ENCODE measurements at regions not wholly inside any gene's neighbourhood (a gene's known extent, or its start where the extent isn't known, plus 50 kb on each side); places are given as distances from the start of the nearest gene placed in this dataset.
A peak's percentile ranks its signal among the peaks of the same experiment; 100 is the strongest.

- intact Hi-C loops (cut with micrococcal nuclease) = loop anchor here (2.0 kb wide), 1 partner anchor 49 kb away; no protein-coding TSS in a partner anchor
- CTCF ChIA-PET = no interaction called here
- ATAC-seq = no peak
These were observed 583.6 kb upstream of the PCDH10 start for GRCh38 chr4:132565542-132565941.

GRCh38 chr4:132572210-132572609 is 576.9 kb upstream of the PCDH10 start:
- no peak overlapping the region for H3K4me2 ChIP-seq (ENCODE audit: low read length)
- H4K20me1 ChIP-seq (ENCODE audit: low read length) = no peaks in the 10 kb centered on the region
- DNase-seq (no peak), ATAC-seq (no peak)
- no peaks in the 10 kb centered on the region for H3K9me2 ChIP-seq (replicated peaks; ENCODE audit: low read length)
- H3K4me1 ChIP-seq (ENCODE audit: insufficient read depth, low read length) = no peaks in the 10 kb centered on the region
- H3K9ac ChIP-seq (ENCODE audit: low read length) = no peak overlapping the region
- H3K79me2 ChIP-seq (ENCODE audit: low read length) = no peaks in the 10 kb centered on the region
- H2AFZ ChIP-seq (ENCODE audit: low read length) = no peak overlapping the region
- no peaks in the 10 kb centered on the region for H3F3A ChIP-seq (ENCODE audit: low read length, unreplicated experiment)
- no TSS peak for BruUV-seq (replicated peaks)
- ChIA-PET CTCF (no interaction called here), POLR2A (ENCODE audit: unreplicated experiment) (no interaction called here)
- no peaks in the 10 kb centered on the region for H3K27me3 ChIP-seq (ENCODE audit: low read length)
- H3K36me3 ChIP-seq (ENCODE audit: low read depth, low read length) = no peaks in the 10 kb centered on the region
- no peak overlapping the region for H3K27ac ChIP-seq (ENCODE audit: low read length)
- no peak overlapping the region for H3K4me3 ChIP-seq (ENCODE audit: low read length)
- intact Hi-C loops (cut with micrococcal nuclease) = no loop called here
- no peaks in the 10 kb centered on the region for H3K9me3 ChIP-seq (ENCODE audit: low read length)
- TF ChIP-seq, protein P1, sequence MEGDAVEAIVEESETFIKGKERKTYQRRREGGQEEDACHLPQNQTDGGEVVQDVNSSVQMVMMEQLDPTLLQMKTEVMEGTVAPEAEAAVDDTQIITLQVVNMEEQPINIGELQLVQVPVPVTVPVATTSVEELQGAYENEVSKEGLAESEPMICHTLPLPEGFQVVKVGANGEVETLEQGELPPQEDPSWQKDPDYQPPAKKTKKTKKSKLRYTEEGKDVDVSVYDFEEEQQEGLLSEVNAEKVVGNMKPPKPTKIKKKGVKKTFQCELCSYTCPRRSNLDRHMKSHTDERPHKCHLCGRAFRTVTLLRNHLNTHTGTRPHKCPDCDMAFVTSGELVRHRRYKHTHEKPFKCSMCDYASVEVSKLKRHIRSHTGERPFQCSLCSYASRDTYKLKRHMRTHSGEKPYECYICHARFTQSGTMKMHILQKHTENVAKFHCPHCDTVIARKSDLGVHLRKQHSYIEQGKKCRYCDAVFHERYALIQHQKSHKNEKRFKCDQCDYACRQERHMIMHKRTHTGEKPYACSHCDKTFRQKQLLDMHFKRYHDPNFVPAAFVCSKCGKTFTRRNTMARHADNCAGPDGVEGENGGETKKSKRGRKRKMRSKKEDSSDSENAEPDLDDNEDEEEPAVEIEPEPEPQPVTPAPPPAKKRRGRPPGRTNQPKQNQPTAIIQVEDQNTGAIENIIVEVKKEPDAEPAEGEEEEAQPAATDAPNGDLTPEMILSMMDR (conservative IDR thresholded peaks at IDR 0.05; ENCODE audit: low read depth, low read length) = no peak
- no peak for TF ChIP-seq EZH2phosphoT487 (IDR thresholded peaks at IDR 0.05; ENCODE audit: borderline replicate concordance, low read length)
- TF ChIP-seq EZH2 (IDR thresholded peaks at IDR 0.05; ENCODE audit: low read length, unreplicated experiment) = no peak

More at GRCh38 chr4:132565542-132565941, 583.6 kb upstream of the PCDH10 start:
- H3K9me2 ChIP-seq (replicated peaks; ENCODE audit: low read length) = no peaks in the 10 kb centered on the region
- no peak overlapping the region for H3K27ac ChIP-seq (ENCODE audit: low read length)
- H4K20me1 ChIP-seq (ENCODE audit: low read length) = no peaks in the 10 kb centered on the region
- H2AFZ ChIP-seq (ENCODE audit: low read length) = no peak overlapping the region
- H3K4me1 ChIP-seq (ENCODE audit: insufficient read depth, low read length) = no peaks in the 10 kb centered on the region
- DNase-seq = no peak
- no peaks in the 10 kb centered on the region for H3K36me3 ChIP-seq (ENCODE audit: low read depth, low read length)
- H3K4me2 ChIP-seq (ENCODE audit: low read length) = no peak overlapping the region
- H3K9me3 ChIP-seq (ENCODE audit: low read length) = no peaks in the 10 kb centered on the region
- H3K79me2 ChIP-seq (ENCODE audit: low read length) = no peaks in the 10 kb centered on the region
- no peaks in the 10 kb centered on the region for H3K27me3 ChIP-seq (ENCODE audit: low read length)
- no peak overlapping the region for H3K4me3 ChIP-seq (ENCODE audit: low read length)
- BruUV-seq (replicated peaks) = no TSS peak
- no peak overlapping the region for H3K9ac ChIP-seq (ENCODE audit: low read length)
- POLR2A ChIA-PET (ENCODE audit: unreplicated experiment) = no interaction called here
- no peaks in the 10 kb centered on the region for H3F3A ChIP-seq (ENCODE audit: low read length, unreplicated experiment)
- TF ChIP-seq, protein P1 (conservative IDR thresholded peaks at IDR 0.05; ENCODE audit: low read depth, low read length) = no peak
- no peak for TF ChIP-seq EZH2phosphoT487 (IDR thresholded peaks at IDR 0.05; ENCODE audit: borderline replicate concordance, low read length)
- TF ChIP-seq EZH2 (IDR thresholded peaks at IDR 0.05; ENCODE audit: low read length, unreplicated experiment) = no peak

- Histone ChIP-seq H3K27ac (ENCODE audit: low read length) (no peak overlapping the region), H3K36me3 (ENCODE audit: low read depth, low read length) (no peaks in the 10 kb centered on the region), H3K9me2 (replicated peaks; ENCODE audit: low read length) (no peaks in the 10 kb centered on the region), H3K4me2 (ENCODE audit: low read length) (no peak overlapping the region), H3K79me2 (ENCODE audit: low read length) (no peaks in the 10 kb centered on the region), H3K9ac (ENCODE audit: low read length) (no peak overlapping the region), H3K4me3 (ENCODE audit: low read length) (no peak overlapping the region), H3K9me3 (ENCODE audit: low read length) (no peaks in the 10 kb centered on the region), H3K27me3 (ENCODE audit: low read length) (no peaks in the 10 kb centered on the region), H3F3A (ENCODE audit: low read length, unreplicated experiment) (no peaks in the 10 kb centered on the region), H2AFZ (ENCODE audit: low read length) (no peak overlapping the region), H4K20me1 (ENCODE audit: low read length) (no peaks in the 10 kb centered on the region), H3K4me1 (ENCODE audit: insufficient read depth, low read length) (no peaks in the 10 kb centered on the region; the same call in 1 of the 2 replicates)
- POLR2A ChIA-PET (ENCODE audit: unreplicated experiment) = no interaction called here
- peak; percentile 19 for DNase-seq
- CTCF ChIA-PET = no interaction called here
- BruUV-seq (replicated peaks) = no TSS peak
- intact Hi-C loops (cut with micrococcal nuclease) = no loop called here
- TF ChIP-seq, protein P1 (conservative IDR thresholded peaks at IDR 0.05; ENCODE audit: low read depth, low read length) = no peak
- TF ChIP-seq EZH2 (IDR thresholded peaks at IDR 0.05; ENCODE audit: low read length, unreplicated experiment) (no peak), EZH2phosphoT487 (IDR thresholded peaks at IDR 0.05; ENCODE audit: borderline replicate concordance, low read length) (no peak)
- peak; percentile 27; the same call in 1 of the 2 replicates for ATAC-seq
These were observed 561.5 kb upstream of the PCDH10 start for GRCh38 chr4:132587626-132588025.
